GM23338 (cell line): ENCODE measurements at regions not wholly inside any gene's neighbourhood (a gene's known extent, or its start where the extent isn't known, plus 50 kb on each side); places are given as distances from the start of the nearest gene placed in this dataset.

Experiments
- ATAC-seq: fragments of 200-7000 bp; cut with Tn5 transposase; 3 replicates; pipeline ENCODE4 v1.9.1; 2020
- DNase-seq: peaks from one replicate; pipeline ENCODE4 v3.0.0-alpha.2; 2015; ENCODE audit warnings: low spot score
- H2AFZ ChIP-seq: fragments of 200-600 bp; sonication (generic); 2 replicates; pipeline ENCODE4 v1.8.0; 2016; ENCODE audit warnings: antibody characterized with exemption, mild to moderate bottlenecking, moderate library complexity
- H3F3A ChIP-seq: fragments of 200-600 bp; sonication (generic); replicated peaks from 2 replicates; pipeline ENCODE4 v1.8.0; 2017; ENCODE audit warnings: antibody characterized with exemption, mixed run types, low read depth
- H3K27ac ChIP-seq: fragments of 200-600 bp; sonication (generic); 2 replicates; pipeline ENCODE4 v1.6.1; 2016; ENCODE audit warnings: low read depth
- H3K27me3 ChIP-seq: fragments of 200-600 bp; sonication (generic); 2 replicates; pipeline ENCODE4 v1.8.0; 2016; ENCODE audit warnings: mild to moderate bottlenecking, mixed run types, moderate library complexity; ENCODE audit not compliant: insufficient read depth
- H3K36me3 ChIP-seq: fragments of 200-600 bp; sonication (generic); 2 replicates; pipeline ENCODE4 v1.8.0; 2016; ENCODE audit warnings: mild to moderate bottlenecking; ENCODE audit not compliant: insufficient read depth
- H3K4me1 ChIP-seq: fragments of 200-600 bp; sonication (generic); 2 replicates; pipeline ENCODE4 v1.8.0; 2016; ENCODE audit warnings: mild to moderate bottlenecking, moderate library complexity; ENCODE audit not compliant: insufficient read depth
- H3K4me2 ChIP-seq: fragments of 200-600 bp; sonication (generic); 2 replicates; pipeline ENCODE4 v1.7.1; 2017; ENCODE audit warnings: mixed run types
- H3K4me3 ChIP-seq: fragments of 200-600 bp; sonication (generic); 2 replicates; pipeline ENCODE4 v1.6.1; 2016; ENCODE audit warnings: mixed run types
- H3K79me2 ChIP-seq: fragments of 200-600 bp; sonication (generic); replicated peaks from 2 replicates; pipeline ENCODE4 v1.8.0; 2017; ENCODE audit warnings: mild to moderate bottlenecking; ENCODE audit not compliant: insufficient read depth
- H3K9me2 ChIP-seq: fragments of 200-600 bp; sonication (generic); 2 replicates; pipeline ENCODE4 v1.8.0; 2017; ENCODE audit not compliant: insufficient read depth
- H4K20me1 ChIP-seq: fragments of 200-600 bp; sonication (generic); replicated peaks from 2 replicates; pipeline ENCODE4 v1.8.0; 2017; ENCODE audit warnings: mild to moderate bottlenecking; ENCODE audit not compliant: insufficient read depth
- H3K27ac Mint-ChIP-seq: 2 replicates; pipeline ENCODE4 v1.8.0; 2020; ENCODE audit warnings: inconsistent platforms, mild to moderate bottlenecking, moderate library complexity, mixed read lengths
- H3K27me3 Mint-ChIP-seq: 3 replicates; pipeline ENCODE4 v1.8.0; 2022; ENCODE audit warnings: low read depth, mild to moderate bottlenecking, moderate library complexity, mixed read lengths, inconsistent platforms; ENCODE audit not compliant: insufficient read depth, poor library complexity
- H3K36me3 Mint-ChIP-seq: 3 replicates; pipeline ENCODE4 v1.8.0; 2021; ENCODE audit warnings: low read depth, mild to moderate bottlenecking, inconsistent platforms, moderate library complexity, mixed read lengths
- H3K4me1 Mint-ChIP-seq: 3 replicates; pipeline ENCODE4 v1.8.0; 2020; ENCODE audit warnings: mild to moderate bottlenecking, inconsistent platforms, mixed read lengths
- H3K4me3 Mint-ChIP-seq: 3 replicates; pipeline ENCODE4 v1.8.0; 2021; ENCODE audit warnings: moderate library complexity, mild to moderate bottlenecking, inconsistent platforms, mixed read lengths
- H3K9me3 Mint-ChIP-seq: 3 replicates; pipeline ENCODE4 v1.8.0; 2020; ENCODE audit warnings: moderate library complexity, mild to moderate bottlenecking, inconsistent platforms, mixed read lengths
- CREB1 ChIP-seq: fragments of 250-450 bp; sonication (Bioruptor Pico); IDR thresholded peaks from 2 replicates; pipeline ENCODE4 v1.5.0; 2020; ENCODE audit warnings: low read depth, mild to moderate bottlenecking, moderate library complexity
- EZH2phosphoT487 ChIP-seq: fragments of 200-600 bp; sonication (generic); IDR thresholded peaks from one replicate; pipeline ENCODE4 v1.8.1; 2018; ENCODE audit warnings: antibody characterized with exemption; ENCODE audit not compliant: unreplicated experiment
- JUNB ChIP-seq: IDR thresholded peaks from one replicate; pipeline ENCODE4 v1.6.1; 2016; ENCODE audit warnings: antibody characterized with exemption; ENCODE audit not compliant: unreplicated experiment
- NANOG ChIP-seq: IDR thresholded peaks from 2 replicates; pipeline ENCODE4 v1.6.1; 2016; ENCODE audit warnings: antibody characterized with exemption, borderline replicate concordance
- POLR2AphosphoS5 ChIP-seq: IDR thresholded peaks from 2 replicates; pipeline ENCODE4 v1.6.1; 2016; ENCODE audit warnings: antibody characterized with exemption, low read depth
- STAT1 ChIP-seq: IDR thresholded peaks from one replicate; pipeline ENCODE4 v1.6.1; 2016; ENCODE audit warnings: antibody characterized with exemption; ENCODE audit not compliant: unreplicated experiment
- ZNF331 ChIP-seq: fragments of 250-450 bp; sonication (Bioruptor Pico); IDR thresholded peaks from 2 replicates; pipeline ENCODE4 v1.5.0; 2020; ENCODE audit warnings: low read depth, mild to moderate bottlenecking, moderate library complexity
- TF ChIP-seq, protein P1 (sequence below): fragments of 250-450 bp; sonication (Bioruptor Pico); IDR thresholded peaks from 2 replicates; pipeline ENCODE4 v1.5.0; 2020; ENCODE audit warnings: mild to moderate bottlenecking, moderate library complexity
- TF ChIP-seq, protein P2 (sequence below): IDR thresholded peaks from one replicate; pipeline ENCODE4 v1.6.1; 2018; ENCODE audit warnings: antibody characterized with exemption; ENCODE audit not compliant: unreplicated experiment

DNA sequence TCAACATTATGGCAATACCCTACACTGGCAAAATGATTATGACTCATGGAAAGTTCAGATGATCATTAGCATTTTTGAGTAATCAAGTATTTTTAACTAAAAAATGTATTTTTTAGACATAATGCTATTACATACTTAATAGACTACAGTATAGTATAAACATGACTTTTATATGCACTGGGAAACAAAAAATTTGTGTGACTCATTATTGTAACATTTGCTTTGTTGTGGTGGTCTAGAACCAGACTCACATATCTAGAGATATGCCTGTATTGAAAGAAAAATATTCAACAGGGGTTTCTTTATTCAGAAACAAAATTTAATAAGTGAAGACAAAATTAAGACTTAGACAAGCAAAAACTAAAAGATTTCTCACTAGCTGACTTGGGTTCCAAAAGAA is 385.3 kb upstream of the RIOK2 start:
- Histone ChIP-seq H3K4me1 (no peaks in the 10 kb centered on the region), H3K4me3 (no peak overlapping the region), H3K27me3 (no peaks in the 10 kb centered on the region), H3K9me2 (no peaks in the 10 kb centered on the region), H3K36me3 (peaks cover 11% of the 10 kb centered on the region), H3K79me2 (no peaks in the 10 kb centered on the region), H4K20me1 (no peaks in the 10 kb centered on the region), H3K4me2 (no peak overlapping the region), H2AFZ (no peak overlapping the region), H3F3A (no peaks in the 10 kb centered on the region), H3K27ac (no peak overlapping the region)
- Mint-ChIP-seq H3K36me3 (peaks cover 34% of the 10 kb centered on the region; the same call in 2 of the 3 replicates), H3K4me1 (no peaks in the 10 kb centered on the region), H3K27me3 (no peaks in the 10 kb centered on the region), H3K27ac (no peak overlapping the region), H3K4me3 (no peak overlapping the region), H3K9me3 (peaks cover 54% of the 10 kb centered on the region)
- DNase-seq: no peak
- TF ChIP-seq, protein P1, sequence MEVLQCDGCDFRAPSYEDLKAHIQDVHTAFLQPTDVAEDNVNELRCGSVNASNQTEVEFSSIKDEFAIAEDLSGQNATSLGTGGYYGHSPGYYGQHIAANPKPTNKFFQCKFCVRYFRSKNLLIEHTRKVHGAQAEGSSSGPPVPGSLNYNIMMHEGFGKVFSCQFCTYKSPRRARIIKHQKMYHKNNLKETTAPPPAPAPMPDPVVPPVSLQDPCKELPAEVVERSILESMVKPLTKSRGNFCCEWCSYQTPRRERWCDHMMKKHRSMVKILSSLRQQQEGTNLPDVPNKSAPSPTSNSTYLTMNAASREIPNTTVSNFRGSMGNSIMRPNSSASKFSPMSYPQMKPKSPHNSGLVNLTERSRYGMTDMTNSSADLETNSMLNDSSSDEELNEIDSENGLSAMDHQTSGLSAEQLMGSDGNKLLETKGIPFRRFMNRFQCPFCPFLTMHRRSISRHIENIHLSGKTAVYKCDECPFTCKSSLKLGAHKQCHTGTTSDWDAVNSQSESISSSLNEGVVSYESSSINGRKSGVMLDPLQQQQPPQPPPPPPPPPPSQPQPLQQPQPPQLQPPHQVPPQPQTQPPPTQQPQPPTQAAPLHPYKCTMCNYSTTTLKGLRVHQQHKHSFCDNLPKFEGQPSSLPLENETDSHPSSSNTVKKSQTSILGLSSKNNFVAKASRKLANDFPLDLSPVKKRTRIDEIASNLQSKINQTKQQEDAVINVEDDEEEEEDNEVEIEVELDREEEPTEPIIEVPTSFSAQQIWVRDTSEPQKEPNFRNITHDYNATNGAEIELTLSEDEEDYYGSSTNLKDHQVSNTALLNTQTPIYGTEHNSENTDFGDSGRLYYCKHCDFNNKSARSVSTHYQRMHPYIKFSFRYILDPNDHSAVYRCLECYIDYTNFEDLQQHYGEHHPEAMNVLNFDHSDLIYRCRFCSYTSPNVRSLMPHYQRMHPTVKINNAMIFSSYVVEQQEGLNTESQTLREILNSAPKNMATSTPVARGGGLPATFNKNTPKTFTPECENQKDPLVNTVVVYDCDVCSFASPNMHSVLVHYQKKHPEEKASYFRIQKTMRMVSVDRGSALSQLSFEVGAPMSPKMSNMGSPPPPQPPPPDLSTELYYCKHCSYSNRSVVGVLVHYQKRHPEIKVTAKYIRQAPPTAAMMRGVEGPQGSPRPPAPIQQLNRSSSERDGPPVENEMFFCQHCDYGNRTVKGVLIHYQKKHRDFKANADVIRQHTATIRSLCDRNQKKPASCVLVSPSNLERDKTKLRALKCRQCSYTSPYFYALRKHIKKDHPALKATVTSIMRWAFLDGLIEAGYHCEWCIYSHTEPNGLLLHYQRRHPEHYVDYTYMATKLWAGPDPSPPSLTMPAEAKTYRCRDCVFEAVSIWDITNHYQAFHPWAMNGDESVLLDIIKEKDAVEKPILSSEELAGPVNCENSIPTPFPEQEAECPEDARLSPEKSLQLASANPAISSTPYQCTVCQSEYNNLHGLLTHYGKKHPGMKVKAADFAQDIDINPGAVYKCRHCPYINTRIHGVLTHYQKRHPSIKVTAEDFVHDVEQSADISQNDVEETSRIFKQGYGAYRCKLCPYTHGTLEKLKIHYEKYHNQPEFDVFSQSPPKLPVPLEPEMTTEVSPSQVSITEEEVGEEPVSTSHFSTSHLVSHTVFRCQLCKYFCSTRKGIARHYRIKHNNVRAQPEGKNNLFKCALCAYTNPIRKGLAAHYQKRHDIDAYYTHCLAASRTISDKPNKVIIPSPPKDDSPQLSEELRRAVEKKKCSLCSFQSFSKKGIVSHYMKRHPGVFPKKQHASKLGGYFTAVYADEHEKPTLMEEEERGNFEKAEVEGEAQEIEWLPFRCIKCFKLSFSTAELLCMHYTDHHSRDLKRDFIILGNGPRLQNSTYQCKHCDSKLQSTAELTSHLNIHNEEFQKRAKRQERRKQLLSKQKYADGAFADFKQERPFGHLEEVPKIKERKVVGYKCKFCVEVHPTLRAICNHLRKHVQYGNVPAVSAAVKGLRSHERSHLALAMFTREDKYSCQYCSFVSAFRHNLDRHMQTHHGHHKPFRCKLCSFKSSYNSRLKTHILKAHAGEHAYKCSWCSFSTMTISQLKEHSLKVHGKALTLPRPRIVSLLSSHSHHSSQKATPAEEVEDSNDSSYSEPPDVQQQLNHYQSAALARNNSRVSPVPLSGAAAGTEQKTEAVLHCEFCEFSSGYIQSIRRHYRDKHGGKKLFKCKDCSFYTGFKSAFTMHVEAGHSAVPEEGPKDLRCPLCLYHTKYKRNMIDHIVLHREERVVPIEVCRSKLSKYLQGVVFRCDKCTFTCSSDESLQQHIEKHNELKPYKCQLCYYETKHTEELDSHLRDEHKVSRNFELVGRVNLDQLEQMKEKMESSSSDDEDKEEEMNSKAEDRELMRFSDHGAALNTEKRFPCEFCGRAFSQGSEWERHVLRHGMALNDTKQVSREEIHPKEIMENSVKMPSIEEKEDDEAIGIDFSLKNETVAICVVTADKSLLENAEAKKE (CRISPR knock-in tag): no peak
- TF ChIP-seq JUNB: no peak
- TF ChIP-seq ZNF331 (CRISPR knock-in tag): no peak
- TF ChIP-seq STAT1: no peak
- no peak for TF ChIP-seq CREB1 (CRISPR knock-in tag)
- no peak for TF ChIP-seq POLR2AphosphoS5
- no peak for ATAC-seq

GRCh38 chr5:97570242-97570641 is 387.2 kb upstream of the RIOK2 start:
- Histone ChIP-seq H2AFZ (no peak overlapping the region), H3F3A (no peaks in the 10 kb centered on the region), H3K4me1 (no peaks in the 10 kb centered on the region), H3K79me2 (no peaks in the 10 kb centered on the region), H3K9me2 (no peaks in the 10 kb centered on the region), H3K4me3 (no peak overlapping the region), H3K27ac (no peak overlapping the region), H4K20me1 (no peaks in the 10 kb centered on the region), H3K4me2 (no peak overlapping the region), H3K36me3 (peaks cover 11% of the 10 kb centered on the region), H3K27me3 (no peaks in the 10 kb centered on the region)
- no peaks in the 10 kb centered on the region for H3K27me3 Mint-ChIP-seq
- H3K9me3 Mint-ChIP-seq: peaks cover 48% of the 10 kb centered on the region
- H3K4me1 Mint-ChIP-seq: no peaks in the 10 kb centered on the region
- H3K4me3 Mint-ChIP-seq: no peak overlapping the region
- no peak overlapping the region for H3K27ac Mint-ChIP-seq
- H3K36me3 Mint-ChIP-seq: peaks cover 34% of the 10 kb centered on the region; the same call in 2 of the 3 replicates
- DNase-seq (no peak), ATAC-seq (no peak)
- TF ChIP-seq POLR2AphosphoS5 (no peak), EZH2phosphoT487 (no peak), NANOG (no peak), ZNF331 (CRISPR knock-in tag) (no peak)
- TF ChIP-seq, protein P2, sequence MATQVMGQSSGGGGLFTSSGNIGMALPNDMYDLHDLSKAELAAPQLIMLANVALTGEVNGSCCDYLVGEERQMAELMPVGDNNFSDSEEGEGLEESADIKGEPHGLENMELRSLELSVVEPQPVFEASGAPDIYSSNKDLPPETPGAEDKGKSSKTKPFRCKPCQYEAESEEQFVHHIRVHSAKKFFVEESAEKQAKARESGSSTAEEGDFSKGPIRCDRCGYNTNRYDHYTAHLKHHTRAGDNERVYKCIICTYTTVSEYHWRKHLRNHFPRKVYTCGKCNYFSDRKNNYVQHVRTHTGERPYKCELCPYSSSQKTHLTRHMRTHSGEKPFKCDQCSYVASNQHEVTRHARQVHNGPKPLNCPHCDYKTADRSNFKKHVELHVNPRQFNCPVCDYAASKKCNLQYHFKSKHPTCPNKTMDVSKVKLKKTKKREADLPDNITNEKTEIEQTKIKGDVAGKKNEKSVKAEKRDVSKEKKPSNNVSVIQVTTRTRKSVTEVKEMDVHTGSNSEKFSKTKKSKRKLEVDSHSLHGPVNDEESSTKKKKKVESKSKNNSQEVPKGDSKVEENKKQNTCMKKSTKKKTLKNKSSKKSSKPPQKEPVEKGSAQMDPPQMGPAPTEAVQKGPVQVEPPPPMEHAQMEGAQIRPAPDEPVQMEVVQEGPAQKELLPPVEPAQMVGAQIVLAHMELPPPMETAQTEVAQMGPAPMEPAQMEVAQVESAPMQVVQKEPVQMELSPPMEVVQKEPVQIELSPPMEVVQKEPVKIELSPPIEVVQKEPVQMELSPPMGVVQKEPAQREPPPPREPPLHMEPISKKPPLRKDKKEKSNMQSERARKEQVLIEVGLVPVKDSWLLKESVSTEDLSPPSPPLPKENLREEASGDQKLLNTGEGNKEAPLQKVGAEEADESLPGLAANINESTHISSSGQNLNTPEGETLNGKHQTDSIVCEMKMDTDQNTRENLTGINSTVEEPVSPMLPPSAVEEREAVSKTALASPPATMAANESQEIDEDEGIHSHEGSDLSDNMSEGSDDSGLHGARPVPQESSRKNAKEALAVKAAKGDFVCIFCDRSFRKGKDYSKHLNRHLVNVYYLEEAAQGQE: no peak
